ENCODE measurements at regions not wholly inside any gene's neighbourhood (a gene's known extent, or its start where the extent isn't known, plus 50 kb on each side); places are given as distances from the start of the nearest gene placed in this dataset.

DNA sequence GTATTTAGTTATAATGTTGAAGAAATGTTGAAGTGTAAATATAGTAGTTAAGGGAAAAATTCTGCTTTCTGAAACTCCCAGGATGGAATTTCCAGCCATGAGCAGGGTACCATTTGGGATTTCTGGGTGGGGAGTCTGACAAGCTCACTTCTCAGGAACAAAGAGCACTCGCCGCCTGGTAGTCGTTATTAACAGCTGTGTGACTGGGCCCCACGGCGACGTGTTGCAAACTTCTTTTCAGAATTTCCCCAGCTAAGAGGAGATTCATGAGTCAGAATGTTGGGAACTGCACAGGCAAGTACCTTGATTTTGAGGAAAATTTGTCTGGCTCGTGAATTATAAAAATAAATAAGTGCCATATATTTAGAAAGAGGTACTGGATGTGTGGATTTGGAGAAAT, 103.7 kb downstream of the LACC1 start:
- TF ChIP-seq, protein P1, sequence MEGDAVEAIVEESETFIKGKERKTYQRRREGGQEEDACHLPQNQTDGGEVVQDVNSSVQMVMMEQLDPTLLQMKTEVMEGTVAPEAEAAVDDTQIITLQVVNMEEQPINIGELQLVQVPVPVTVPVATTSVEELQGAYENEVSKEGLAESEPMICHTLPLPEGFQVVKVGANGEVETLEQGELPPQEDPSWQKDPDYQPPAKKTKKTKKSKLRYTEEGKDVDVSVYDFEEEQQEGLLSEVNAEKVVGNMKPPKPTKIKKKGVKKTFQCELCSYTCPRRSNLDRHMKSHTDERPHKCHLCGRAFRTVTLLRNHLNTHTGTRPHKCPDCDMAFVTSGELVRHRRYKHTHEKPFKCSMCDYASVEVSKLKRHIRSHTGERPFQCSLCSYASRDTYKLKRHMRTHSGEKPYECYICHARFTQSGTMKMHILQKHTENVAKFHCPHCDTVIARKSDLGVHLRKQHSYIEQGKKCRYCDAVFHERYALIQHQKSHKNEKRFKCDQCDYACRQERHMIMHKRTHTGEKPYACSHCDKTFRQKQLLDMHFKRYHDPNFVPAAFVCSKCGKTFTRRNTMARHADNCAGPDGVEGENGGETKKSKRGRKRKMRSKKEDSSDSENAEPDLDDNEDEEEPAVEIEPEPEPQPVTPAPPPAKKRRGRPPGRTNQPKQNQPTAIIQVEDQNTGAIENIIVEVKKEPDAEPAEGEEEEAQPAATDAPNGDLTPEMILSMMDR (IDR thresholded peaks at IDR 0.05): no peak
- Histone ChIP-seq H3K27ac (no peak overlapping the region), H3K27me3 (no peaks in the 10 kb centered on the region), H3K4me1 (peaks cover 0 to 29% of the 10 kb centered on the region in 2 donors), H3K36me3 (no peaks in the 10 kb centered on the region), H3K9me3 (no peaks in the 10 kb centered on the region), H3K4me3 (no peak overlapping the region)
- DNase-seq (ENCODE audit: low spot score): no peak

DNA sequence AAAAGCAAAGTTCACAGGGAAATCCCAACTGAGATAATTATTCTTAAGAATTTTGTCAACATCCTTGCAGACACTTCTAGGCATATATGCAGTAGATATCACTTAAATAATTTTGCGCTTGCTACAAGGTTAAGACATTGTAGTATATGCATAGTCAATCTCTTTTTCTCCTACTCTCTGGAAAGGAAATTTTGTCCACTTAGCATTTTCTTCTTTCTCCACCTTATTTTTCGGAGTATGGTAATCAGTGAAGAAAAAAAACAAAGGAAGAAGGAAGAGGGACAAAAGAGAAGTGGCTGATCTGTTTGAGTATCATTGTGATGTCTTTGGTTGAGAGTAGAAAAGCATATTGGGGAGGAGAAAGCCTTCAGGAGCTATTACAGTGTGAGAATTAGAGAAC, 104.6 kb downstream of the LACC1 start:
- H3K4me3 ChIP-seq: no peak overlapping the region
- TF ChIP-seq, protein P1 (IDR thresholded peaks at IDR 0.05): no peak
- no peak overlapping the region for H3K27ac ChIP-seq
- no peaks in the 10 kb centered on the region for H3K27me3 ChIP-seq
- peaks cover 0 to 29% of the 10 kb centered on the region in 2 donors for H3K4me1 ChIP-seq
- no peaks in the 10 kb centered on the region for H3K9me3 ChIP-seq
- H3K36me3 ChIP-seq: no peaks in the 10 kb centered on the region
- no peak for DNase-seq (ENCODE audit: low spot score)

DNA sequence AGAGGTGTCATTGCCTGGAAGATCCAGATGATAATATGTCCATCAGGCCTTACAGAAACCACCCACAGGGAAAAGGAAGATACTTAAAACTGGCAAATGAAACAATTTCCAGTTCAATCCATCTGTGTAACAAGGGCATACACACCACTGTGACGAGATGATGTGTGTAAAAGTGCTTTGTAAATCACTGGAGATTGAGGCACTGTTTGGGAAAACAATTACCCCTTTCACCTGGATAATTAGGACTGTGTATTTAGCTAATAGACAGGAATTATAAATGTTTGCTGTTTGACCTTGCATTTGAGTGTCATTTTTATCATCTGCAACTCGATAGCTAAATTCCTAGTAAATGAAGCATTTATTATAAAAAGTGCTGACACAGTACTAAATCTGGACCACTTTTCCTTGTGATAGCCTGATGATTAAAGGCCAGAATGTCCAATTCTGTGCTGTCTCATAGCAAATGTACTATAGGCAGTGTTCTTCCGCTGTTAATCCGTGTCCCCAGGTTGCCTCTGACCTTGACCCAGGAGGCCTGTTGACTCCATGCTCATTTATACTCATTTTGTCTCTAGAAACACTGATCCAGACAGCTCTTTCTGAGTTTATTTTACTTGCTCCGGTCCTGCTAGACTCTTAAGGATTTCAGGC, 105.8 kb downstream of the LACC1 start:
- TF ChIP-seq, protein P1 (IDR thresholded peaks at IDR 0.05): no peak
- H3K27ac ChIP-seq: peak overlapping the region; percentile 65 to 80
- peaks cover 0 to 29% of the 10 kb centered on the region in 2 donors for H3K4me1 ChIP-seq
- DNase-seq (ENCODE audit: low spot score): no peak
- H3K36me3 ChIP-seq: no peaks in the 10 kb centered on the region
- H3K27me3 ChIP-seq: no peaks in the 10 kb centered on the region
- no peaks in the 10 kb centered on the region for H3K9me3 ChIP-seq
- no peak overlapping the region for H3K4me3 ChIP-seq

DNA sequence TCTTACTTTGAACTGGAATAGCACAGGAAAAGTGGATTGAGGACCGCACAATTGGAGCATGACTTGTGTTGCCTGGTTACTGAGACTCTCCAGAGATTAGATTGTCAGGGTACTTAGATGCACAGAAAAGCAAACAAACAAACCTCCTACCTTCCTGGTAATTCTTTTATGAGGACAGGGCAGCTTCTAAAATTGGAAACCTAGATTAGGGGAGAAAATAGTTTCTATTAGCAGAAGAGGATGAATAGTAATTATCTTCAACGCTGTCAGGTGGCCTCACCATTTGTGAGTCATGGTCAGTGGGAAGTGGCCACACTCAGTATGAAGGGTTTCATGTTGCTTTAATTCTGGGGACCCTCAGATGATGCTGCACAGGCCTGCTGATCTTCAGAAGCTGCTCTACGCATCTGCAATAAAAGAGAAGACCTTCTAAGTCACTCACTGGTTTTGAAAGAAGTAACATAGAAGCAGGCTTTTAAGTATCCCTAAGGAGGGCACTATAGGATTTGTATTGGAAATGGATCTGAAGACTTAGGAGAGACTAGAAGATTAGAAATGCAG, 106.8 kb downstream of the LACC1 start:
- Histone ChIP-seq H3K27ac (peak overlapping the region; percentile 65 to 80), H3K27me3 (no peaks in the 10 kb centered on the region), H3K36me3 (no peaks in the 10 kb centered on the region), H3K9me3 (no peaks in the 10 kb centered on the region), H3K4me1 (peaks cover 0 to 25% of the 10 kb centered on the region in 2 donors), H3K4me3 (no peak overlapping the region)
- no peak for DNase-seq (ENCODE audit: low spot score)
- TF ChIP-seq, protein P1 (IDR thresholded peaks at IDR 0.05): no peak

DNA sequence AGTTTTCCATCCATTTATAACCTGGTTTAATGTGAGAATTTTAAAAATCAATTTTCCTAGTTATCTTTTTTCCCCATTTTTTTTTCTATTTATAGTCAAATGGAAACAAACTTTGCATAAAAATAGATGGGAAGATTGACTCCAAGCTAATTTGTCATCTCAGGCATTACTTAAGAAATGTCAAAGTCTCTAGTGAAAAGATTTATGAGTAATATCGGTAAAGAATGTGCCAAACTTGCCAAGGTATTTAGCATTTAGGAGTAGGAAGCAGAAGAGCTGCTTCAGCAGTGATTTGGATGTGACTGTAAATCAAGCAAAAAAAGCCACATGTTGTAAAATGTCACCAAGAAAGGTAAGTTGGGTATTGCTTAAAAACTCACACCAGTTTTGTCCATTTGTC, 108.6 kb downstream of the LACC1 start:
- TF ChIP-seq, protein P1 (IDR thresholded peaks at IDR 0.05): no peak
- Histone ChIP-seq H3K27me3 (no peaks in the 10 kb centered on the region), H3K4me1 (peaks cover 0 to 20% of the 10 kb centered on the region in 2 donors), H3K27ac (no peak overlapping the region), H3K4me3 (no peak overlapping the region), H3K36me3 (no peaks in the 10 kb centered on the region), H3K9me3 (no peaks in the 10 kb centered on the region)
- no peak for DNase-seq (ENCODE audit: low spot score)

DNA sequence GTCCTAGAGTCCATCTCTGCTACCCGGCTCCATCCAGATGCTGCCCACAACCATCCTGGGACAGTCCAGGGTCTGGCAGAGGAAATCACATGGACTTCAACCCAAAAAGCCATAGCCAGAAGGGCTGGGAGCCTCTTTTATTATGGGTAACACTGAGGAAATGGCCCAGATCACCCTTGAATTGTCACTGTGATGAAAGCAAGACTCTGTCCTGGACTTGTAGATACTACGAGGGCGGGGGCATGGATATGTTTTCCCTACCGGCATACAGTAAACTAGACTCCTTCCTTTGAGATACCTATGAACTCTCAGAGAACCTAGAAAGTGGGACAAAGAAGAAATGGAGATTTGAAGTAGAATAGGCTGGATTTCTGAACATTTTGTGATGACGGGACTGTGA, 110.3 kb downstream of the LACC1 start:
- TF ChIP-seq, protein P1 (IDR thresholded peaks at IDR 0.05): no peak
- H3K4me1 ChIP-seq: peaks cover 0 to 20% of the 10 kb centered on the region in 2 donors
- H3K4me3 ChIP-seq: no peak overlapping the region
- no peaks in the 10 kb centered on the region for H3K36me3 ChIP-seq
- peaks cover 0 to 5% of the 10 kb centered on the region in 2 donors for H3K9me3 ChIP-seq
- DNase-seq (ENCODE audit: low spot score): no peak
- no peaks in the 10 kb centered on the region for H3K27me3 ChIP-seq
- H3K27ac ChIP-seq: no peak overlapping the region
